Endodermal cell (in vitro differentiated cells): ENCODE measurements at regions not wholly inside any gene's neighbourhood (a gene's known extent, or its start where the extent isn't known, plus 50 kb on each side); places are given as distances from the start of the nearest gene placed in this dataset.

Experiments
- DNase-seq: peaks from one replicate; pipeline ENCODE4 v3.0.0-alpha.2; 2017
- H3K27ac ChIP-seq: 2 replicates; pipeline ENCODE4 v1.5.1; 2013; ENCODE audit warnings: mild to moderate bottlenecking, low read depth, low read length, moderate library complexity
- H3K27me3 ChIP-seq: 2 replicates; pipeline ENCODE4 v1.6.1; 2013; ENCODE audit warnings: mild to moderate bottlenecking, low read length, moderate library complexity; ENCODE audit not compliant: insufficient read depth, control insufficient read depth, poor library complexity, severe bottlenecking
- H3K36me3 ChIP-seq: 2 replicates; pipeline ENCODE4 v1.7.0; 2013; ENCODE audit warnings: mild to moderate bottlenecking, low read length, moderate library complexity; ENCODE audit not compliant: control insufficient read depth, insufficient read depth
- H3K4me1 ChIP-seq: one replicate; pipeline ENCODE4 v1.7.0; 2013; ENCODE audit warnings: low read length; ENCODE audit not compliant: control insufficient read depth, insufficient read depth
- H3K4me3 ChIP-seq: 2 replicates; pipeline ENCODE4 v1.5.1; 2013; ENCODE audit warnings: mild to moderate bottlenecking, low read length, moderate library complexity
- H3K9ac ChIP-seq: 2 replicates; pipeline ENCODE4 v1.6.1; 2013; ENCODE audit warnings: mild to moderate bottlenecking, low read length, moderate library complexity; ENCODE audit not compliant: poor library complexity, severe bottlenecking; ENCODE audit errors: extremely low read depth
- H3K9me3 ChIP-seq: 2 replicates; pipeline ENCODE4 v1.6.1; 2013; ENCODE audit warnings: mild to moderate bottlenecking, low read length, moderate library complexity; ENCODE audit not compliant: control insufficient read depth
- H3K27ac Mint-ChIP-seq: 2 replicates; pipeline ENCODE4 v1.8.0; 2020; ENCODE audit warnings: mixed read lengths
- H3K27me3 Mint-ChIP-seq: 2 replicates; pipeline ENCODE4 v1.8.0; 2021; ENCODE audit warnings: mild to moderate bottlenecking, mixed read lengths; ENCODE audit not compliant: insufficient read depth
- H3K36me3 Mint-ChIP-seq: 2 replicates; pipeline ENCODE4 v1.8.0; 2020; ENCODE audit warnings: low read depth, mixed read lengths
- H3K4me1 Mint-ChIP-seq: 2 replicates; pipeline ENCODE4 v1.8.0; 2020; ENCODE audit warnings: mixed read lengths
- H3K4me3 Mint-ChIP-seq: 2 replicates; pipeline ENCODE4 v1.8.0; 2020; ENCODE audit warnings: mild to moderate bottlenecking, moderate library complexity, mixed read lengths
- H3K9me3 Mint-ChIP-seq: 2 replicates; pipeline ENCODE4 v1.8.0; 2020; ENCODE audit warnings: mild to moderate bottlenecking, mixed read lengths
- WGBS, 2 experiments: methylation state at CpG; one replicate each; pipeline versions ENCODE4 v1.1.5 to v1.1.7; 2013; ENCODE audit warnings: missing lambda C conversion rate in 2 of 2, mixed read lengths in 1 of 2; ENCODE audit not compliant: insufficient coverage in 1 of 2, insufficient read length in 1 of 2; 5-methylcytosine and 5-hydroxymethylcytosine counted together
- TF ChIP-seq, protein P1 (sequence below): fragments of 200-600 bp; sonication (generic); conservative IDR thresholded peaks from 2 replicates; pipeline ENCODE4 v1.5.0; 2021; ENCODE audit warnings: antibody characterized with exemption, mild to moderate bottlenecking

DNA sequence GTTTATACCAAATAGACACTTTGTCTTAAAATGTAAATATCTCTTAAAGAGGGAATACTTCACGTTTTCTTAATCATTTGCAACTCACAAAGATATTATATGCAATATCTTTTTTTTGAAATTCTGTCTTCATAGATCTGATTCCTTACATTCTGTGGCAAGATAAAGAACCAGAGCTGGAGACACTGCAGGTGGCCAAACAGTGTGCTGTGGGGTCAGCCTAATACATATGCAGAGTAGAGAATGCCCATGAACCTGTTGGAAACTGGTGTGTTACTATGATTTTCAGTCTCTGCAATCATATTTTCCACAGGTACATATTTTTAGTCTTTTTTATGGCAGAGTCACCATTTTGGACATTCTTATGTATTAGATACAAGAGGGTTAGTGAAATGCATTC lies 229.6 kb upstream of the CHST9 start:
- H3K27ac Mint-ChIP-seq: no peak overlapping the region
- no peaks in the 10 kb centered on the region for H3K4me1 ChIP-seq
- no peaks in the 10 kb centered on the region for H3K27me3 Mint-ChIP-seq
- no peak overlapping the region for H3K9ac ChIP-seq
- H3K9me3 ChIP-seq: no peaks in the 10 kb centered on the region
- DNase-seq: no peak
- no CpG with 5 or more reads among the region's 1 CpG for WGBS, 2 experiments
- H3K9me3 Mint-ChIP-seq: no peaks in the 10 kb centered on the region
- no peak overlapping the region for H3K4me3 Mint-ChIP-seq
- no peak overlapping the region for H3K4me3 ChIP-seq
- H3K4me1 Mint-ChIP-seq: no peaks in the 10 kb centered on the region
- H3K27me3 ChIP-seq: no peaks in the 10 kb centered on the region
- H3K27ac ChIP-seq: no peak overlapping the region
- TF ChIP-seq, protein P1, sequence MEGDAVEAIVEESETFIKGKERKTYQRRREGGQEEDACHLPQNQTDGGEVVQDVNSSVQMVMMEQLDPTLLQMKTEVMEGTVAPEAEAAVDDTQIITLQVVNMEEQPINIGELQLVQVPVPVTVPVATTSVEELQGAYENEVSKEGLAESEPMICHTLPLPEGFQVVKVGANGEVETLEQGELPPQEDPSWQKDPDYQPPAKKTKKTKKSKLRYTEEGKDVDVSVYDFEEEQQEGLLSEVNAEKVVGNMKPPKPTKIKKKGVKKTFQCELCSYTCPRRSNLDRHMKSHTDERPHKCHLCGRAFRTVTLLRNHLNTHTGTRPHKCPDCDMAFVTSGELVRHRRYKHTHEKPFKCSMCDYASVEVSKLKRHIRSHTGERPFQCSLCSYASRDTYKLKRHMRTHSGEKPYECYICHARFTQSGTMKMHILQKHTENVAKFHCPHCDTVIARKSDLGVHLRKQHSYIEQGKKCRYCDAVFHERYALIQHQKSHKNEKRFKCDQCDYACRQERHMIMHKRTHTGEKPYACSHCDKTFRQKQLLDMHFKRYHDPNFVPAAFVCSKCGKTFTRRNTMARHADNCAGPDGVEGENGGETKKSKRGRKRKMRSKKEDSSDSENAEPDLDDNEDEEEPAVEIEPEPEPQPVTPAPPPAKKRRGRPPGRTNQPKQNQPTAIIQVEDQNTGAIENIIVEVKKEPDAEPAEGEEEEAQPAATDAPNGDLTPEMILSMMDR: no peak
- no peaks in the 10 kb centered on the region for H3K36me3 Mint-ChIP-seq
- no peaks in the 10 kb centered on the region for H3K36me3 ChIP-seq

DNA sequence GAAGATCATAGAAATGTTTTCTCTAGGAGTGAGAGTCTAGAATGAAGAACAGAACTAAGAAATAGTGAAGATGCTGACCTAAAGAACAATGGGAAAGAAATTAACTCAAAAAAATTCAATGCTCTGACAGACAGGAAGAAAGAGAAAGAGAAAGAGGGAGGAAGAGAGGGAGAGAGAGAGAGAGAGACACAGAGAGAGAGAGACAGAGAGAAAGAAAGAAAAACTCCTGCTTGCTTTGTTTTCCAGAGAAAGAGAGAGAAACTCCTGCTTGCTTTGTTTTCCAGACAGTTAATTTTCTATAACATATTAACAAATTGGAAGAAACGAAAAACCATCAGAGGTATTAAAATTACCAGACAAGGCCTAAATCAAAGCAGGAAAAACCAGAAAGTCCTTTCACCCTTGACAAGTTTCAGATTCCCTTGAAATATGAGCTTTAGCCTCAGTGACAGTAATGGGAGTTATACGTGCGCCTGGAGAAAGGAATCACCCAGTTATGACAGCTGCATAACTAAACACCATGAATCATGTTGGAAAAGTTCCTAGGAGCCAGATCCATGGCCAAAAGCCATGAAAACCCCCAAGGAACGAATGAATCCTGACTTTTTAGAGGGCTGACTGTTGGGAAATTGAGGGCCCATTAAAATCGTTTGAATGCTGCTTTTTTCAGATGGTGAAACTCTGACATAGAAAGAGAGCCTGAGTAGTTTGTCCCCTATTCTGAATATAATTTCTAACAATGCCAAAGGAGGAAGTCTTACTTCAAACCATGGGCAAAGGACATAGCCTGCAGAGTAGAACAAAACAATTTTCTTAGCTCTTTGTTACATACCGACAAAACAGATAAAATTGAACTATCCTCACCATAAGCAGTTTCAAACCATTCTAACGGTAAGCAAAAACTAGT lies 228.6 kb upstream of the CHST9 start:
- no peak for DNase-seq
- Mint-ChIP-seq H3K4me3 (no peak overlapping the region), H3K36me3 (no peaks in the 10 kb centered on the region), H3K9me3 (no peaks in the 10 kb centered on the region), H3K4me1 (no peaks in the 10 kb centered on the region), H3K27ac (no peak overlapping the region), H3K27me3 (no peaks in the 10 kb centered on the region)
- TF ChIP-seq, protein P1: no peak
- Histone ChIP-seq H3K9me3 (no peaks in the 10 kb centered on the region), H3K4me3 (no peak overlapping the region), H3K27me3 (no peaks in the 10 kb centered on the region), H3K36me3 (no peaks in the 10 kb centered on the region), H3K4me1 (no peaks in the 10 kb centered on the region), H3K9ac (no peak overlapping the region), H3K27ac (peak overlapping the region; percentile 10)
- 73 to 85% methylated on average over 5 to 7 of the region's 7 CpGs for WGBS, 2 experiments

DNA sequence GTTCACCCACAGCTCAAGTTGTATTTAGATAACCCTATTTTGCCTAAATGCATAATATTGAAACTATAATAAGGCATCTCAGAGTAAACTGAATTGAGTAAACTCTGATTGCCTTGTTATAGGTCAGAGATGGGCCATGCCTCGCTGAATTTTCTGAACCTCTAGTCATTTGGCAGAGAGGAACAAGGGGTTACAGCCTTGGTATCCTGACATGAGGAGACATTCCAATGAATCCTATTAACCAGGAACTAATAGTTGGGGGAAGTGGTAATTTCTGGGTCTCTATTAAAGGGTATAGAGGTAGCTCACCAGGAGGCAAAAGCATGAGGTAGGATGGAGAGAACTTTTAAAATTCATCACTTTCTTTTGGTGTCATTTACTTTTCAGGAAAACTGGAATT lies 227.4 kb upstream of the CHST9 start:
- WGBS, 2 experiments: 88 to 100% methylated on average over 1 of the region's 1 CpG
- H3K4me3 ChIP-seq: no peak overlapping the region
- H3K27me3 ChIP-seq: no peaks in the 10 kb centered on the region
- H3K4me3 Mint-ChIP-seq: no peak overlapping the region
- no peaks in the 10 kb centered on the region for H3K4me1 ChIP-seq
- no peak overlapping the region for H3K27ac ChIP-seq
- H3K9me3 Mint-ChIP-seq: no peaks in the 10 kb centered on the region
- no peak overlapping the region for H3K9ac ChIP-seq
- H3K4me1 Mint-ChIP-seq: no peaks in the 10 kb centered on the region
- H3K36me3 ChIP-seq: no peaks in the 10 kb centered on the region
- no peaks in the 10 kb centered on the region for H3K36me3 Mint-ChIP-seq
- no peaks in the 10 kb centered on the region for H3K27me3 Mint-ChIP-seq
- no peaks in the 10 kb centered on the region for H3K9me3 ChIP-seq
- no peak for DNase-seq
- TF ChIP-seq, protein P1: no peak
- no peak overlapping the region for H3K27ac Mint-ChIP-seq
